Mesothelial cell of epicardium (in vitro differentiated cells): ENCODE measurements at regions not wholly inside any gene's neighbourhood (a gene's known extent, or its start where the extent isn't known, plus 50 kb on each side); places are given as distances from the start of the nearest gene placed in this dataset.

ENCODE experiments used
- DNase-seq, 2 experiments: peaks; one replicate each; pipeline ENCODE4 v3.0.0; 2021; ENCODE audit warnings: low spot score in 2 of 2; ENCODE audit not compliant: unreplicated experiment in 2 of 2
- H3K27ac Mint-ChIP-seq: 2 replicates; pipeline ENCODE4 v1.8.0; 2021; ENCODE audit warnings: mixed read lengths
- H3K27me3 Mint-ChIP-seq: 2 replicates; pipeline ENCODE4 v1.8.0; 2021; ENCODE audit warnings: low read depth, mixed read lengths
- H3K36me3 Mint-ChIP-seq: 2 replicates; pipeline ENCODE4 v1.8.0; 2021; ENCODE audit warnings: mixed read lengths
- H3K4me1 Mint-ChIP-seq: 2 replicates; pipeline ENCODE4 v1.8.0; 2021; ENCODE audit warnings: mixed read lengths
- H3K4me3 Mint-ChIP-seq: 2 replicates; pipeline ENCODE4 v1.8.0; 2021; ENCODE audit warnings: mild to moderate bottlenecking, moderate library complexity, mixed read lengths
- H3K9me3 Mint-ChIP-seq: 2 replicates; pipeline ENCODE4 v1.8.0; 2021; ENCODE audit warnings: mixed read lengths
- TF ChIP-seq, protein P1 (sequence below): fragments of 200-600 bp; sonication (generic); IDR thresholded peaks from one replicate; pipeline ENCODE4 v1.5.0; 2021; ENCODE audit warnings: antibody characterized with exemption; ENCODE audit not compliant: unreplicated experiment

DNA sequence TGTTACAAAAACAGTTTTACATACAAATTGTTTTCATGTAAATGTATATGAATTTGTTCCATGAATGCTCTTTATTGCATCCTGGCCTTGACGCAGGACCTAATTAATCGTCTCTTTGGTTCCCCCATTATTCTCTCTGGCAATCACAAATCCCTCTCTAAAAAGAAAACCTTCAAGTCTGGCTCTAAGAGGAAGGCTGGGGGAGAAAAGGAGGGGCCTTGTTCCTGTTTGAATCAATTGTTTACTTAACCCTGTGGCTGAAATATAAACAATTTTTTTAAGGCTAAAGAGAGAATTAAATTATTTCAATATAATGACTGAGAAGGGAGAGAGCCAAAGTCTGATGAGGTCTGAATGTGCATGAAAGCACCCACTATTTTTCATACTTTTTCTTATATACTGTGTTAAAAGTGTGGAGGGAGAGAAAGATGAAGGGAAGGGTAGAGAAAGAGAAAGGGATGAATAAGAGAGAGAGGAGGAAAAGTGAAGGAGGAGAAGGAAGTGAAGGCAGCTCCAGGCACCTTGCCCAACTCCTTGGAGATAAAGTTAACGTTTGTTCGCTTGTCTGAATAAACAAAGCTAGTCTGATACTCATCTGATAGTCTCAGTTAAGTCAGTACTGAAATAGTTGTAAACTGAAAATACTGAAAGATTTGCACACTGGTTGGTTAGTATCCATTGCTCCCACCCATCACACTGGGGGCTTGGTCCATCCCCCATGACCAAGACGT is 116.4 kb upstream of the SPDL1 start:
- no peak for DNase-seq

DNA sequence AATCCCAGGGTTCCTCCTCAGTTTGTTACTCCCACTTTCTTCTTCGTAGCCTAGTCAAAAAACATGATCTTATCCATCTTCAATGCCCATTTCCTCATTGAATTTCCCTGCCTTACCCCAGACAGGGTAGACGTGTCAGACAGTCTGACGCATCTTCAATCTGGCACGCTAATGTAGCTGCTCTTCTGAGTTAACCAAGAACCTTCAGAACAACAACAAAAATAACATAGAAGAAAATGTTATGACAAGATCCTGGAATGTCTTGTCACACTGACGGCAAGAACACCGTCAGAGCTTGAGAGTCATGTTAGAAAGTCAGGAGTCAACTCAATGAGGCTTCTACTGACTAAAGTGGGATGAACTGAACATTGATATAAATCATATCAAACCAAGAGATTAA is 122.7 kb upstream of the SPDL1 start:
- Mint-ChIP-seq H3K27ac (no peak overlapping the region), H3K4me3 (no peak overlapping the region), H3K27me3 (peaks cover 13% of the 10 kb centered on the region), H3K4me1 (peaks cover 2% of the 10 kb centered on the region), H3K36me3 (no peaks in the 10 kb centered on the region), H3K9me3 (no peaks in the 10 kb centered on the region)
- TF ChIP-seq, protein P1, sequence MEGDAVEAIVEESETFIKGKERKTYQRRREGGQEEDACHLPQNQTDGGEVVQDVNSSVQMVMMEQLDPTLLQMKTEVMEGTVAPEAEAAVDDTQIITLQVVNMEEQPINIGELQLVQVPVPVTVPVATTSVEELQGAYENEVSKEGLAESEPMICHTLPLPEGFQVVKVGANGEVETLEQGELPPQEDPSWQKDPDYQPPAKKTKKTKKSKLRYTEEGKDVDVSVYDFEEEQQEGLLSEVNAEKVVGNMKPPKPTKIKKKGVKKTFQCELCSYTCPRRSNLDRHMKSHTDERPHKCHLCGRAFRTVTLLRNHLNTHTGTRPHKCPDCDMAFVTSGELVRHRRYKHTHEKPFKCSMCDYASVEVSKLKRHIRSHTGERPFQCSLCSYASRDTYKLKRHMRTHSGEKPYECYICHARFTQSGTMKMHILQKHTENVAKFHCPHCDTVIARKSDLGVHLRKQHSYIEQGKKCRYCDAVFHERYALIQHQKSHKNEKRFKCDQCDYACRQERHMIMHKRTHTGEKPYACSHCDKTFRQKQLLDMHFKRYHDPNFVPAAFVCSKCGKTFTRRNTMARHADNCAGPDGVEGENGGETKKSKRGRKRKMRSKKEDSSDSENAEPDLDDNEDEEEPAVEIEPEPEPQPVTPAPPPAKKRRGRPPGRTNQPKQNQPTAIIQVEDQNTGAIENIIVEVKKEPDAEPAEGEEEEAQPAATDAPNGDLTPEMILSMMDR, result no peak
- DNase-seq, result no peak

More for the DNA sequence above, 116.4 kb upstream of the SPDL1 start:
- Mint-ChIP-seq H3K36me3 (no peaks in the 10 kb centered on the region), H3K4me1 (no peaks in the 10 kb centered on the region), H3K27ac (no peak overlapping the region), H3K9me3 (no peaks in the 10 kb centered on the region), H3K4me3 (no peak overlapping the region), H3K27me3 (peaks cover 23% of the 10 kb centered on the region)
- TF ChIP-seq, protein P1, result no peak

DNA sequence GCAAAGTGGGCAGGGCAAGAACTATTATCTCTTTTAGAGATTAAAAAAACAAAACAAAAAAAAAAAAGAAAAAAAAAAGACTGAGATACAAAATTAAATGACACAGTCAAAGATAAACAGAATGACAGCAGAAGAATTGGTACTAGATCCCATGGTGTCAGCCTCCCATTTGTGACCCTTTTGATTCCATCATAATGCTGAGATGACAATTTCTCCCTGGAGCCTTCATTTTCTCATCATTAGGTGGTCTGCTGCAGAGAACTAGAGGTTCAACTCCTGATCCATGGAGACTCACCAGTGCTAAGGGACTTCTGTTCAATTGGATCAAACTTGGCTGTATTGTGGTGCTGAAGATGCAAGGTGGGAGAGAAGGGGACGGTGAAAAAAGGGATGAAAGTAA is 123.5 kb upstream of the SPDL1 start:
- H3K36me3 Mint-ChIP-seq, result no peaks in the 10 kb centered on the region

DNA sequence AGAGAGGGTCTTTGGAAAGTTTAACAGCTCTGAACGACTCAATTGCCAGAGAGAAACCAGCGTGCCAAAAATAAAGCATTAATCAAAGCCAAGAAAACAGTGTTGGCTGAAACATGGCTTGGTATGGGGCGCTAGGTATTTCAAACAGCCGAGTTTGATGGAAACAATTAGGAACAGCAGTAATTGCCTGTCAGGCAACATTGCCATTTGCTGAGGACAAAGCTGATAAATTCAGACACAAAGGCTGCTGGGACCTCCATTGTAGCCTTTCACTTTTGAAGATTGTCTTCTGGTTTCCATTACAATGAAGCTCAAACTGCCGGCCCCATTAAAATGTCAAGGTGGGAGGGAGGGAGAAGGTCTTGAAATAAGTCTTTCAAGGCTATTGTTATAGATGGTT is 125.4 kb upstream of the SPDL1 start:
- no peak for DNase-seq
- TF ChIP-seq, protein P1, result no peak
- H3K9me3 Mint-ChIP-seq, result peaks cover 11% of the 10 kb centered on the region
- no peaks in the 10 kb centered on the region for H3K36me3 Mint-ChIP-seq
- no peak overlapping the region for H3K27ac Mint-ChIP-seq
- peaks cover 2% of the 10 kb centered on the region for H3K4me1 Mint-ChIP-seq
- H3K27me3 Mint-ChIP-seq, result peaks cover 14% of the 10 kb centered on the region
- no peak overlapping the region for H3K4me3 Mint-ChIP-seq

More for the DNA sequence above, 123.5 kb upstream of the SPDL1 start:
- H3K27ac Mint-ChIP-seq, result no peak overlapping the region
- peaks cover 2% of the 10 kb centered on the region for H3K4me1 Mint-ChIP-seq
- H3K9me3 Mint-ChIP-seq, result peaks cover under 1% of the 10 kb centered on the region
- no peak overlapping the region for H3K4me3 Mint-ChIP-seq
- TF ChIP-seq, protein P1, result no peak
- peaks cover 15% of the 10 kb centered on the region for H3K27me3 Mint-ChIP-seq
- DNase-seq, result no peak

DNA sequence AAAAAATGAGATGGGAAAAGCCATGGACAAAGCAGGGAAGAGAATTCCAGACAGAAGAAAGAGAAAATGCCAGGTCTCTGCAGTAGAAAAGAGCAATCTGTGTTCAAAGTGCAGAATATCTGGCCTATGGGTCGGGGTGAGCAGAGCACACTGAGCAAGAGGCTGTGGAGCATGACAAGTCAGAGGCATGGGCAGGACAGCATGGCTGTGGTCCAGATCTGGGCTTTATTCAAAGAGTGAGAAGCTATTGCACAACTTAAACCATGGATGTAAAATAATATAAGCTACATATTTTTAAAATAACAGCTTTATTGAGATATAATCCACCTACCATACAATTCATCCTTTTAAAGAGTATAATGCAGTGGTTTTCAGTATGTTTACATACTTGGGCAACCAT is 133.1 kb upstream of the SPDL1 start:
- no peak overlapping the region for H3K27ac Mint-ChIP-seq
- peaks cover 11% of the 10 kb centered on the region for H3K9me3 Mint-ChIP-seq
- TF ChIP-seq, protein P1, result no peak
- no peaks in the 10 kb centered on the region for H3K4me1 Mint-ChIP-seq
- no peaks in the 10 kb centered on the region for H3K36me3 Mint-ChIP-seq
- no peak overlapping the region for H3K4me3 Mint-ChIP-seq
- H3K27me3 Mint-ChIP-seq, result peaks cover 9% of the 10 kb centered on the region
- DNase-seq, result no peak
